Right renal pelvis (tissue), 4 donors: ENCODE measurements at regions not wholly inside any gene's neighbourhood (a gene's known extent, or its start where the extent isn't known, plus 50 kb on each side); places are given as distances from the start of the nearest gene placed in this dataset.
"Not testable (repeated sequence)": the region's sequence is repeated elsewhere in the genome, so short reads cannot be mapped to it uniquely, and the experiment has no call there.

Experiments used
- DNase-seq, 4 donors: peaks; one replicate each; pipeline ENCODE4 v3.0.0-alpha.2; 2013; ENCODE audit warnings: low read depth in 4 of 4, low spot score in 3 of 4, missing footprints in 1 of 4

DNA sequence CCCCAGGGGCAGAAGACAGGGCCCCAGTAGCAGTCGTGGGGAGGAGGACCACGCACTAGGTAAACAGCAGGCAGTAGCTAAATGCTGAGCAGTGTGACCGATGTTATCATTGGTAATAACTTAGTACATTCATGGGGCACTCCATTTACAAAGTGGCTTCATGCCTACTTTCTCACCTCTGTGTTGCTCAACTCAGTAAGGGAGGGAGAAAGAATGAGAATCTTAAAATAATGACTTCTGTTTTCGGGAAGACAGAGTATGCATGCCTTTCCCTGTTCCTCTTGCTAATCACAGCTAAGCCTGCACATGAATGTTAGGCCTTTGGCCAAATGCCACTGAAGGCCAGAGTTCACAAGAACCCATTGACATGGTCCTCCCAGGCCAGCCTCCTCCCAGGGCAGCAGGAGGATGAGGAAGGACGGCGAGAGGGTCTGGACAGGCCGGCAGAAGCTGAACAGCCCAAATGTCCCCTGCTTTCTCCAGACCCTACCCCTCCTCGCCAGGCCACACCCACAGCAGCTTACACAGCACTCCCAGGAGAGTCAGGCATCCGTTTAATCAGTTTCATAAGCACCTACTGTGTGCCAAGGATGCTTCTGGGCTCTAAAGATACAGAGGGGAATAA, 183.4 kb downstream of the ANKRD60 start:
- DNase-seq, result no peak

DNA sequence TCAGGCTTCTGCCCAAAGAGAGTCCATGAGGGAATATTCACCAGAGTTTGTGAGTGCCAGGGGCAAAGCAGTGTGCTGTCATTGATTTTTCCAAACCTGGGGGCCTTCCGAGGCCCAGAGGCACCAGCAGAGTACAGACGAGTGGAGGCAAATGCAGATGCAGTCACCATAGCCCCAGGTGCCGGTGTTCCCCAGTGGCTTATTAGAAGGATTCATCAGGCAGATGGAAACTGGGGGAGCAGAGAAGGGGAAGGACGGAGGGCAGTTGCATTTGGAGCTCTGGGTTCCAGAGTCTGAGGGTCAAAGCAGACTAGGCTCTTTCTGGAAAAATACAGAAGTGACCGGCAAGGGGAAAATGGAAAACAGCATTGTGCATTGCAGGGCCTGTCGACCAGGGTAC, 184.2 kb downstream of the ANKRD60 start:
- DNase-seq, result no peak

DNA sequence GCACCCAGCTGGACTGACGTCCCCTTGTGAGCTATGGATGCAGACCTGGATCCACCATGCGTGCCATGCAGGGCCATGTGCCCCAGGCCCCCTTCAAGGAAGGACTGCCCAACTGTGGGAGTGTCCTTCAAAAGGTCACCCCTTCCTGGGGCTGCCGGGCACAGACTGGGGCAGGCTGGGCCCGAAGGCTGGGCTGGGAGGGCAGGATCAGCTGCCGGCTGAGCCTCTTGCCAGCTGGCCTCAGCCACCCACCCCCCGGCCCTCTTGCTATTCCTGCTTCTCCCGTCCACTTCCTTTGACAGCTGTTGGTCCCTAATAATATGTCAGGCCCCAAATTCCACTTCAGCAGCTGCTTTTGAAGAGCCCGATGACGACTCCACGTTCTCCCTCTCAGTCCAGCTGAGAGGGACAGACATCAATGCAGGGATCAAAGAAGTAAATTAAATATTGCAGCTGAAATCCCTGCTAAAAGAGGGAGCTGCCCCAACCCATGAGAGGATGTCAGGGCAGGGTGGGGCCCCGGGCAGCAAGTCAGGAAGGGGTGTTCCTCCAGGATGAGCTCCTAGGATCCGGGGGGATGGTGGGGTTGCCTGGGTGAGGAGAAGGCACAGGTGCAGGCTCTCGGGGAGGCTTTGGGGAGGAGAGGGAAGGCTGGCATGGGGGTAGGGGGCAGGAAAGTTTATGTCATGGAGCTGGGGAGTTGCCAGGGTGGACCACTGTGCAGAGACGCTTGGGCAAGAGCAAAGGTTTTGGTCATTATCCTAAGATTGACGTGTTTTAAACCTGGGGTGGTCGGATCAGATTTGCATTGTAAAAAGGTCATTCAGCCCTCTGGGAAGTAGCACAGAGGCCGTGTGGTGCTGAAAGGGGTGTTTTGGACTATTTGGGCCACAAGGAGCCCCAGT, 185.0 kb downstream of the ANKRD60 start:
- DNase-seq, result no peak

DNA sequence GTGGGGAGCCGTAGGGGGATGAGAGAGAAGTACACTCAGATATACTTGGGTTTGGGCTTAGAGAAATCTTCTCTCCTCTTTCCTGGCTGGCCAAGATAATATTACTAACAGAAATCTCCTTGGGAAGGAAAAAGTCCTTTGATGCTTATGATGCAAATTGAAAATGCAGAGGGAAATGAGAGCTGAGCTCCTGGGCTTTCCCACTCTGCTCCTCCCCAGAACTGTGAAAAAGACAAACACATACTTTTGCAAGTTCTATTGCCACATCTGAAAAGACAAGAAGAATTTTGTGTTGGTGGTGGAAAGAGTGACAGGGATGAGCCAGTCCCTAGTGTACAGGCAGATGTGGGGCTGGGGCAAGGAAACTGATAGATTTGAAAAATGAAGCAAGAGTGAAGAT, 185.9 kb downstream of the ANKRD60 start:
- no peak for DNase-seq

DNA sequence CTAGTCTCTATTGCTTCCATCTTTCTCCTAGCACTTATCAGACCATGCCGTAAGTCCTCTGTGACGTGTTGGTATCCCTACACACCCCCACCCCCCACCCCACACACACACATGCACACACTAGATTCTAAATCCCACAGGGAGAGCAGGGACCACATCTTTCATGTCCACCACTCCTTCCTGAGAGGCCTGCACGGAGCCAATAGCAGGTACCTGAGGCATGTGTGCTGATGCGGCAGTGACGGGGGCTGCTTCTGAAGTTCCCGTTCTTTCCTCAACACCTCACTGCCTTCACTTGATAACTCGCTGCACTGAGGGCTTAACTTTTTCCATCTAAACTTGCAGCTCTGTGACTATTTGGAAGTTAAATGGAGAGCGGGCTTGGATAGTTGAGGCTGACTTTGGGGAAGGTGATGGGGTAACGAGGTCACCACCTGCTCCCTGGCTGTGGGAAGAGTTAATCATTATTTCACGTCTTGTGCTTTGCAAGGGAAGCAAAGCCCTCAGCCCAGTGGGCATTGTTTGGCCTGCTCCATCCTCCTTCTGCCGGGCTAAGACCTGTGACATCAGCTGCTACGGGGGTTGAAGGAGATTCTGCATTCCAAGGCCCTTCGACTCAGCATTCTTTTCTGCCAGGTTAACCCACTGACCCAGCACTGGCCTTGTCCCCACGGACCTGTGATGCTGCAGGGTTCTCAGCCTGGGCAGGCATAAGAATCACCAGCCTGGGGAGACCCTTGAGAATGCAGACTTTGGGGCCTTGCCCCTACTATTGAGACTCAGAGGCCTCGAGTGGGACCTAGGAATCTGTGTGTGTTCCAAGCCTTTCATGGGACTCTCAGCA, 187.8 kb downstream of the ANKRD60 start:
- no peak for DNase-seq

DNA sequence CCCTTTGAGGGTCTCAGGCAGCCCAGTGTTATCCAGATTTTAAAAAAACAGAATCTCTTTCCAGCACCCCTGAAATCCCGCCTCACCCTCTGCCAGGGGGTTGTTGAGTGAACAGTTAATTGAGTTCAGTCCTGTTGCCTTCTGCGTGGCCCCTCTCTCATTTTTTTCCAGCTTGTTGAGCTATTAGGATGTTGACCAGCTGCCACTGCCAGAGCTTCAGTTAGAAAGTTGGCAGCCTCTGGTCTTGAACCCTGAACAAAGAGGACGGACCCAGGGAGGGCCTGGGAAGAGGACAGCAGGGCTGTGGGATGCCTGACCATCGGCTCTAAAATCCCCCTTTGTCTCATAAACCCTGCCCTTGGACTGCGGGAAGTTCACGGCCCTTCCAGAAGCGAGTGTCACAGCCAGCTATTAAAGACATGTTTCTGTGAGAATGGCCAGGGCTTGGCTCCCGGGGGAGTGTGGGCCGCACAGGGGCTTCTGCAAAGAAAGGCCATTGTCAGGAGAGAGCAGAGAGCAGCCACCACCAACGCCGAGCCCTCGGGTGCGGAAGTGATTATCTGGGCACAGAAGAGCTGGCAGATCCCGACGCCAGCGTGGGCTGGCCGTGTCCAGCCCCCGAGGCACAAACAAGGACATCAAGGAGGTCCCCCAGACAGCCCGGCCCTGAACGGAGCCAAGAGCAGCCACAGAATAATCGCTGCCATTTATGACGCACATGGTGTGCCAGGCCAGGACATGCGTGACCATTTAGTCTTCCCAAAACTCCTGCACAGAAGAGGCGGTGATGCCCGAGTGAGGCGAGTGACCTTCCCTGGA, 189.0 kb downstream of the ANKRD60 start:
- DNase-seq, result no peak

DNA sequence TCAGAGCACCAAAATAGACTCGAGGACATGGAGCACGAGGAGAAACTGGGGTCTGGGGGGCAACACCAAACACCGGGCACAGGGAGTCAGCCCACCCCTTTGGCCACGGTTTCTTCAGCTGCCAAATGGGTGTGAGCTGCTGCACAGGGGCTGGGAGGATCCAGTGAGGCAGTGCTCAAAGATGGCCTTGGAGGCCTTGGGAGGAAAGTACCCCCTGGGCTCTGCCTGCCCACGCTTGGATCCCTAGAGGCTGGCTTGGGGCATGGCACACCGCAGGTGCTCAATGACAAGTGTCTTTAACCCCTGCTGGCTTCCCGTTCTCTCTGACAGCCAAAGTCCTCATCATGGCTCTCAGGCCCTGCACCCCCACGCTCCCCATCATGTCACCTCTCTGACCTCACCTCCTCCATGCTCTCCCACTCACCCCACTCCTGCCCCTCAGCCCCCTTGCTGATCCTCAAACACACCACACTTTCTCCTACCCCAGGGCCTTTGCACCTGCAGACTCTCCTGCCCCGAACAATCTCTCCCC, 190.3 kb downstream of the ANKRD60 start:
- no peak for DNase-seq

DNA sequence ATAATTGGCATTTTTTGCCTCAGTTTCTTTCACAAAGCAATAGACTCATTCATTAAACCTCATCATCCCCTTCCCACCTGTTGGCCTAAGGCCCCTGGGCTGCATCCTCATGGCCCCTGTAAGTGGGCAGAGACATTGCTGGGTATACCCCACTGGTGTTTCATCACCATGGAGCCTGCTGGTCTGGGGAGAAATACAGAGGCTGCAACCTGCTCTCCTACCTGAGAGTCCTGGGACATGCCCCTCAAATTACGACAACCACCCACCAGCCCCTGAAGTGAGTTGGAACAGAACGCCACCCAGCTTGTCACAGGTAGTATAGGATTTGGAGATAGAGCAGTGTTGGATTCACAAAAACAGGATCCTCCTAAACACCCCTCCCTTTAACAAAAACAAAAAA, 190.8 kb downstream of the ANKRD60 start:
- DNase-seq, result no peak

DNA sequence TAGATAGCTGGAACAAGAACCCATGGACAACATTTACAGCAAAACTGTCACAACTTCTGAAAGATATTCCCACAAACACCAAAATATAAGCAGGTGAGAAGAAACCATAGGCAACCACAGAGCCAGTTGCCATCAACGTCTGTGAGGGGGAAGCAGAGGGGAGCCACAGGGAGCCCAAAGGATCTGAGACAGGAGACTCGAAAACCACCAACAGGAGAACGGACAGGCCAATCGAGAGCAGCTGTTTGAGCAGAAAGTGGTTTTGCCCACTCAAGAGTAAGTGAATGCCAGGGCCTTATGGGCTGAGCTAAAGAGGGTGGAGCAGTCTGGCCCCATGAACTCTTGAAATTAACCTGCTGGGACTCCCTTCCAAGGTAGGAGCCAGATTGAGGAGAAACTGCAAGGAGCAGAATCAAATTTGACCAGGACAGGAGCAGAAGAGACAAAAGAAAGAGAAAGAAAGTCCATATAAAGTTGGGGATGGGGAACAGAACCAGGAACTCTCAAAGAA, 195.4 kb downstream of the ANKRD60 start:
- DNase-seq, result no peak

DNA sequence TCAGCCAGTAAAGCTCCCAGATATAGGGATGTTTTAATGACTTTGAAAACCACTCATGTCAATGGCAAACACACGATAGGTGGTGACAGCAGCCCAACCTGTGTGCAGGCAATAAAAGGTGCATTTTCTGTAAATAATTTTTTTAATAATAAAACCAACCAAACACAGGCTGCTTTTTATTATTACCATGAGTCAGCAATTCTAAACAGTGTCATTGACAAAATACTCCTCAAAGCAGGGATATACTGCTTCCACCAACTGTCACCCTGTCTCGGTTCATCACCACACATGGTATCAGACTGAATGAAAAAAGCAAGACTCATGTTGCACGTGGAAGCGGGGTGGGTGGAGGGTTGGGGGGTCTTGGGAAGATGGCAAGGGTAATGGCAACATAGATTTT, 195.9 kb downstream of the ANKRD60 start:
- no peak for DNase-seq

DNA sequence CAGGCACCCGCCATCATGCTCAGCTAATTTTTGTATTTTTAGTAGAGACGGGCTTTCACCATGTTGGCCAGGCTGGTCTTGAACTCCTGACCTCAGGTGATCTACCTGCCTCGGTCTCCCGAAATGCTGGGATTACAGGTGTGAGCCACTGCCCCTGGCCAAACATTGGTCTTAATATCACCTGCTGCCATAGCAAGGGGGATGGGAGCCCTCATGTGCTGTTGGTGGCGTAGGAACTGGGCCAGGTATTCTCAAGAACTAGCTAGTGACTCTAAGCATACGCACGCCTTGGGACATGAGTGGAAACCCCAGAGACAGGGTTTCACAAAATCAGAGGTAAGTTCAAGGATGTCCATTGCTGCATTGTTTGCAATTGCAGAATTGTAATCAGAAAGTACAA, 197.1 kb downstream of the ANKRD60 start:
- not testable (repeated sequence) for DNase-seq

DNA sequence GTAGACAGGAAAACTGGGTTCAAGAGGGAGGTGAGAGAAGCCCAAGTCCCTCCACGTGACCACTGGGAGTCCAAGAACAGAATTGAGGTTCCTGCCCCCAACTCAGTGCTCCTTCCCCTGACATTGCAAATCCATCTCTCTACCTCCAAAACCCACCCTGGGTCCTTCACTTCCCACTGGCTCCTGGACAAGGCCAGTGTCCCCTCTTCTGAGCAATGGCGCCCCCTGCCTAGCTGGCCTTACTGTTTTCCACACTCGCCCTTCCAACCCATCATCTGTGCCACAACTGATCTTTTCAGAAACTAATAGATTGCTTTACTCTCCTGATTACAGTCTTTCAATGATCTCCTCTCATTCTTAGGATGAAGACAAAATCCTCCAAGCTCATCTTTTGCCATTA, 200.3 kb downstream of the ANKRD60 start:
- no peak for DNase-seq

DNA sequence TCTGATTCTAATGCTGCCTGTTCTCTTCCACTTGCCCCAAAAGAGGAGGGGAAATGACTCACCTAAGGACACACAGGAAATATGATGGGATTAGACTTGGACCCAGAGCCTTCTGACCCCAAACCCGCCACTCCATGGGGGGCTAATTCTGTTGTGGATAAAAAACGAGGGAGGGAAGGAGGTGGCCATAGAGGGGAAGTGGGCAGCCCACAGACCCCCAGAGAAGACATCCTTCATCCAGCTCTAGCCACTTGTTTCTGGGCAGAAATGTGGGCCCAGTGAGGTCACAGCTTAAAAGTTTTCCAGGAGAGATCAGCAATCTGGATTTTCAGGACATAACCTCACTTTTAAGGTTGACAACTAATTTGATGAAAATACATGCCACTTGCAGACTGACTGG, 202.1 kb downstream of the ANKRD60 start:
- no peak for DNase-seq

DNA sequence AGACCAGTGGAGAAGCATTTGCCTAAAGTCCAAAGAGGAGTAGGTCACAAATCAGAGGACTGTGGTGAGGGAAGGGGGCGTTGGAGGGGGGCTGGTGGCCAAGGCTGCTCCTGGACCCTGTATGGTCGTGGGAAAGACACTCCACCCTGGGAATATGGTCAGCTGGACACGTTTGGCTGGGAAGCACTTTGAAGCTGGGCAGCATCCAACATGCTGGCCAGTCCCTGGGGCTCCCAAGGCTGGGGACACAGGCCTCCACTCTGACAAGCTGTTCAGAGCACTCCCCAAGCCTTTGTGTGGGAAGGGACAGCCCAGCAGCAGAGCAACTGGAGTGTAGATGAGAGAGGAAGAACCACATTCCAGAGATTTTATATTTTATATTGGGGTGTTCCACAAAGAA, 203.2 kb downstream of the ANKRD60 start:
- DNase-seq, result no peak

DNA sequence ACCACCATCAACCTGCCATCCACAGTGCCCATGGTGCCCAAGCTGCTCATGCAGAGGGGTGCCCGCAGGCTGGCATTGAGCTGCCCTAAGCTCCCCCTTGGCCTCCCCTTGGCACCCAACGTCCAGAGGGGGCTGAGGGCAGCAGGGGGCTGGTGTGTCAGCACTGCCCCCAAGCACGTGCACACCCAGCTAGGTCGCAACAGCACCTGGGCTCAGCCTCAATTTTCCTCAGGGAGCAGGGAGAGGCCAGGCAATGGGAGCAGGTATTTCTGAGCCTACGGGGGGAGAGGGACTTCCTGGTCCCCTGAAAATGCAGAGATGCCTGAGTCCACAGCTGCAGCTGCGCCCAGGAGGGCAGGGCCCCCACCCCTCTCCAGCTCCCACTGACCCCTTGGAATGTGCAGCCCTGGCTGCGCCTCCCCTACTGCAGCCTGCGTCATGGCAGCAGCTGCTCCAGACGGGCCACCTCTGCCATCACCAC, 204.2 kb downstream of the ANKRD60 start:
- DNase-seq, result no peak

DNA sequence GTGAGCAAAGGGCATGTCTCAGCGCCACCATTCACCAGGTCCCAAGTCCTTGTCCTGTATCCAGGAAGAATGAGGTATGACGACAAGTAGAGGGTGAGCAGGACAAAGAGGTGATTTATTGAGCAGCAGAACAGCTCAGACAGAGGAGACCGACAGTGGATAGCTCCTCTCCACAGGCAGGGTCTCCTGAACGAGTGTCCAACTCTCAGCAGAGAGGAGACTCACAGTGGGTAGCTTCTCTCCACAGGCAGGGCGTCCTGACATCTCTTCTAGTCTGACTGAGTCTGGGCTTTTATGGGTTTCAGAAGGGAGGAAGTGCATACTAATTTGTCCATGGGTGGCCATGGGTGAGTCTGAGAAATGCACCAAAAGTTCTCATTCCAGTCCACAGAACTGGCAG, 204.7 kb downstream of the ANKRD60 start:
- no peak for DNase-seq

DNA sequence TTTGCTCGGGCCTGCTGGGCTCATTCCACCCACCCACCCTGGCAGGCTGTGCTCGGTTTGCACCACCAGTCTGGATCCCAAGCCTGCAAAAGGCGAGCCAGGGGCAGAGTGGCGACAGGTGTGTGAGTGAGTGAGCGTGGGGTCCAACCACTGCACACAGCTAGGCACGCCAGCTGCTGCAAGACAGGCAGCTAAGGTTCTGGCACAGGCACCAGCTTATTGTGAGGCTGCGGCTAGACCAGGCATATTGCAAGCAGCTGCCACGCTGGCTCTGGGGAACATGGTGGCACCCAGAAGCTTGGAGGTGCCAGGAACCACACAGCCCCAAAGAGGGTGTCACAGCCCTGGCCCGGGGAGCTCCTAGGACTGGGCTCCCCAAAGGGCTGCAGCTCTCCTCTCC, 205.1 kb downstream of the ANKRD60 start:
- no peak for DNase-seq

DNA sequence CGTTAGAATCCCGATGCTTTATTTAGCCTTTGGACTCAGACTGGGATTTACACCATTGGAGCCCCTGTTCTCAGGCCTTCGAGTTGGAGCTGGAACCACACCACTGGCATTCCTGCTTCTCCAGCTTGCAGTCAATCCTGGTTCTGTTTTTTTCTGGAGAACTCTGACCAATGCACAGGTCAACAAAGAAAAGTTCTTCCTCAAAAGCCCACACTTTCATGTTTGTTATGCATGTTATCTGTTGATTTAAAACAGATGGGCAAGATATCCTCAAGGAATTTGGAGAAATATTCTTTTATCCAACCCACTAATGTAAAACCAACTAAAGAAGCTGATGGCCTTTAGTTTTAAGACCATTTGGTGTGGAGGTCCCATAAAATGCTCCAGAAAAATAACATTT, 205.7 kb downstream of the ANKRD60 start:
- DNase-seq, result no peak

DNA sequence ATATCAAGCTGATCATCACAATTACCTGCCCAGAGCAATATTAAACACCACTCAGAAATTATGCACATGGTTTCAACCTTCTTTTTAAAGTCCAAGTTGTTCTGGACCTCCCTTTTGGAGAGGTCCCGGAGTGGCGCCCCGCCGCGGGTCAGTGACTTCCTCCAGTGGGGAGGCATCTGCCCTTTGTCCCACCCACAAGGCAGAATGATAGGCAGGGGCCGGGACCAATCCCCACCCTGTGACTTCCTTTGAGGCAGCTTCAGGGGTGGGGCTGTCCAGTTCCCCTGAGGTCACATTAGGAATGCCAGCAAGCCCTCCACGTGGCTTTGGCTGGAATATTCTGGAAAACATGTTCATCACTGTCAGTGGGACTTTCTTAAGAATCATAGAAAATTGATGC, 207.0 kb downstream of the ANKRD60 start:
- DNase-seq, result no peak
